Stimulated activated CD4-positive, alpha-beta T cell treated with anti-CD3 and anti-CD28 coated beads, Interleukin-1b, Interleukin-23, amount 100 ng/mL, for 1 hour (primary cell): ENCODE measurements at regions not wholly inside any gene's neighbourhood (a gene's known extent, or its start where the extent isn't known, plus 50 kb on each side); places are given as distances from the start of the nearest gene placed in this dataset.
"Not testable (repeated sequence)": the region's sequence is repeated elsewhere in the genome, so short reads cannot be mapped to it uniquely, and the experiment has no call there.

Experiments used
- DNase-seq, 2 donors: peaks; one replicate each; pipeline ENCODE4 v3.0.0-alpha.2; 2020; ENCODE audit warnings: low read depth in 2 of 2

- DNase-seq = no peak
Measured at GRCh38 chr4:155468282-155468681, 91.5 kb upstream of the MAP9 start.

- no peak for DNase-seq
Measured at GRCh38 chr4:155450676-155451075, 73.9 kb upstream of the MAP9 start.

GRCh38 chr4:155445306-155445705, 68.5 kb upstream of the MAP9 start:
- no peak for DNase-seq

GRCh38 chr4:155444721-155445120, 68.0 kb upstream of the MAP9 start:
- no peak for DNase-seq

- DNase-seq = peak; percentile 3 to 38
Measured at GRCh38 chr4:155442267-155443105, 65.7 kb upstream of the MAP9 start.

- DNase-seq = no peak
Measured at GRCh38 chr4:155441475-155441874, 64.7 kb upstream of the MAP9 start.

GRCh38 chr4:155439760-155440159, 63.0 kb upstream of the MAP9 start:
- not testable (repeated sequence) for DNase-seq

- no peak for DNase-seq
Measured at GRCh38 chr4:155434904-155435303, 58.1 kb upstream of the MAP9 start.

- DNase-seq = no peak
Measured at GRCh38 chr4:155434366-155434765, 57.6 kb upstream of the MAP9 start.

GRCh38 chr4:155433636-155434360, 57.0 kb upstream of the MAP9 start:
- DNase-seq = no peak

GRCh38 chr4:155430895-155431795, 54.4 kb upstream of the MAP9 start:
- no peak for DNase-seq

- DNase-seq = no peak
Measured at GRCh38 chr4:155428128-155428527, 51.4 kb upstream of the MAP9 start.

- no peak for DNase-seq
Measured at GRCh38 chr4:155426953-155427352, 50.2 kb upstream of the MAP9 start.
